ENCODE measurements at regions not wholly inside any gene's neighbourhood (a gene's known extent, or its start where the extent isn't known, plus 50 kb on each side); places are given as distances from the start of the nearest gene placed in this dataset.

DNA sequence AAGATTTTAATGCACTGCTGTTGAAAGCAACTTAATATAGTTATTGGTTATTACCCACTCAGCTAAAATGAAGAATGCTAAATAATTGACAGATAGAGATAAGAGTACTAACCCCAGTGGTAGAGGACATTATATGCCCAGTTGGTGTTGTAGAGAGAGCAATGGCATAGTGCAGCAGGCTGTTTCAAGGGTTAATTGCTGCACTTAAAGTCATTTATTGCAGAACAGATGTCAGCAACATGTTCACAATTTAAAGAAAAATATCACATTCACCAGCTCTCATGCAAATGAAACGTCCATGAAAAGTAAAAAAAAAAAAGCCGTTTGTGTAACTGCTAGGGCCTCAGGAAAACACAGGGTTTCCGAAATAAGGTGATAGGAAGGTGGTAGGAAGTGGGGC, 254.6 kb downstream of the MTRR start:
- intact Hi-C loops (cut with DNase I), result no loop called here
- DNase-seq (ENCODE audit: low spot score), result no peak

DNA sequence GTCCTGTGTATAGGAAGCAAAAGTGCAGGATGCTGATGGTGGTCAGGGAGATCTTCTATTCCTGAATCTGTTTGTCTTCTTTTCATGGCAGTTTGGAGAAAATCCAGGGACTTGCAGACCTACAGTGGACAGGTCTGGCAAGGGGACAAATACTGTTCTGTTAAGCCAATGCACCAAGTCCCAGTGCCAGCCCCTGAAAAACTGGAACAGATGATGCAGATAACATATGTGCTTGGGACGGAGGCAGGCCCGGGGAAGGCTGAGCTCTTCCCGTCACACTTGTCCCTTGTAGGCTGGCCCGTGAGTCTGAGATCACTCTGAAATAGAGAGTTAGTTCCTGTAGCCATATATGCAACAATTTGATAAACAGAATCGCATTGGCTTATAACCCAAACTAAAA, 265.7 kb downstream of the MTRR start:
- intact Hi-C loops (cut with DNase I), result no loop called here
- DNase-seq (ENCODE audit: low spot score), result no peak

GRCh38 chr5:8135742-8136141, 266.8 kb downstream of the MTRR start:
- DNase-seq (ENCODE audit: low spot score), result no peak
- intact Hi-C loops (cut with DNase I), result no loop called here

DNA sequence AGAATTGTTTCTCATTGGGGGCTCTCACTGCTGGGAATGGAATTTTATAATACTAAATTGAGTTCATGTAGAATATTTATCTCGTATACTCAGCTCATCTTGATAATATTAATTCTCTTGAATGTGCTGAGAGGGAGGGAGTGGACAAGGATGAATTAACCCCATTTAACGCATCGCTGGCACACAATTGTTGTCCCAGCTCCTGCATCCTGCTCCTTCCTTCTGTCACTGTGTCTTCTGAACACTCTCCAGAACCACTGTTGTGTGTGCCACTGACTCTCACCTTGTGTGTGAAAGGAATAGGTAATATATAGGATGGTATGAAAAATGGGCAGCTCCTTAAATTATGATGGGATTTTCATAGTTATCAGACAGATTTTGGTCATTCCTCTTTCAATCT, 267.3 kb downstream of the MTRR start:
- intact Hi-C loops (cut with DNase I), result no loop called here
- DNase-seq (ENCODE audit: low spot score), result no peak

GRCh38 chr5:8137941-8138550, 269.1 kb downstream of the MTRR start:
- intact Hi-C loops (cut with DNase I), result no loop called here
- no peak for DNase-seq (ENCODE audit: low spot score)

DNA sequence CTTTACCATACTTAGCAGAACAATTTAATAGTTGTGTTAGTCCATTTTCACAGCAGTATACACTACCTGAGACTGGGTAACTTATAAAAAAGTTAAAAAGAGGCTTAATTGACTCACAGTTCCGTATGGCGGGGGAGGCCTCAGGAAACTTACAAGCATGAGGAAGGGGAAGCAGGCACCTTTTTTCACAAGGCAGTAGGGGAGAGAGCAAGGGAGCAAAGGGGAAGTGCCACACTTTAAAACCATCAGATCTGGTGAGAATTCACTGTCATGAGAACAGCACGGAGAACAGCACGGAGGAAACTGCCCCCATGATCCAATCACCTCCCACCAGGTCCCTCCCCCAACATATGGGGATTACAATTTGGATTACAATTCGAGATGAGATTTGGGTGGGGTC, 269.9 kb downstream of the MTRR start:
- intact Hi-C loops (cut with DNase I), result no loop called here
- DNase-seq (ENCODE audit: low spot score), result no peak

GRCh38 chr5:8150791-8151190, 281.8 kb downstream of the MTRR start:
- DNase-seq (ENCODE audit: low spot score), result no peak
- intact Hi-C loops (cut with DNase I), result no loop called here

- no peak for DNase-seq (ENCODE audit: low spot score)
- intact Hi-C loops (cut with DNase I), result no loop called here
These were observed 287.8 kb downstream of the MTRR start for GRCh38 chr5:8156706-8157105.

DNA sequence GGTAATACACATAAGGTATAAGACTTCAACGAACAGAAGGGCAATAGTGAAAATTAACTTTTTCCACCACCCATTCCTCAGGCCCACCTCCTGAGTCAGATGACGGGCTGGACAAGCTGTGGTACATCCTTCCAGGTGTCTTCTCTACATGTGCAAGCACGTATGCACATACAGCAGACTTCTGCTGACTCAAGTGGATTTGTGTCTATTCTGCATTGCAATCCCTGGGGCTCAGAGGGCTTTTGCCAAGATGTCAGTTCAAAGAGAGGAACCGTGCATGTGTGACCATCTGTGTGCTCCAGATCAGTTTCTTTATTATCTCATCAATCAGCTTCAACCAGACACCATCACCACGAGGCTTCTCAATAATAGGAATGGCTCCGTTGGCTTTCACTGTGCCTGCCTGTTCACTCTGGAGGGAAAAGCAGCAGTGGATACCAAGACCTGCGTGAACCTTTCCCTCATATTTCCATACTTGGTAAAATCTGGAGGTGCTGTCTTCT, 288.4 kb downstream of the MTRR start:
- no peak for DNase-seq (ENCODE audit: low spot score)
- intact Hi-C loops (cut with DNase I), result no loop called here

DNA sequence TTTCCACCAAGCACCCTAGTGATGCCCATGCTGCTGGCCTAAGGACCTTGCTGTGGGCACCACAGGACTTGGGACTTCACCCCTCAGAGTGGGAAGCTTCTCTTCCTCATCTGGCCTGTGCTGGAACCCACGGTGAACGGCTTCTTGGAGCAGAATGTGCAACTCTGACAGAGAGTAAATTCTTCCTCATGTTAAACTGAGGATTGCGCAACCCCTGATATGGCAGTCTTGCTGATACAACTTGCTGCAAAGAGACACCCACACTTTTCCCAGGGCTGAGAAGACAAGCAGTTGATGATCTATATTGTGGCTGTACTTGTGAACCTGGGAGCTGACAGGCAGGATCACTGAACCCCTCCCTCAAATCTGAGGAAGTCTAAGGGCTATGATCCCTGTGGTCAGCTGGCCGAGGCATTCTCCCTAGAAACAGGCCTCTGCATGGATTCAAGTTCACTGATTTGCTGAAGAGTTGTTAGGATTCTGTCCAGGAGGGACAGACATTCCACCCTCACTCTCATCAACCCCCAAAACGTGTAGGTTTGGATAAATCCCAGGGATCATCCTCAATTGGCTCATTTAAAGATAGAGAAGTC, 307.2 kb downstream of the MTRR start:
- DNase-seq (ENCODE audit: low spot score), result no peak
- intact Hi-C loops (cut with DNase I), result no loop called here

DNA sequence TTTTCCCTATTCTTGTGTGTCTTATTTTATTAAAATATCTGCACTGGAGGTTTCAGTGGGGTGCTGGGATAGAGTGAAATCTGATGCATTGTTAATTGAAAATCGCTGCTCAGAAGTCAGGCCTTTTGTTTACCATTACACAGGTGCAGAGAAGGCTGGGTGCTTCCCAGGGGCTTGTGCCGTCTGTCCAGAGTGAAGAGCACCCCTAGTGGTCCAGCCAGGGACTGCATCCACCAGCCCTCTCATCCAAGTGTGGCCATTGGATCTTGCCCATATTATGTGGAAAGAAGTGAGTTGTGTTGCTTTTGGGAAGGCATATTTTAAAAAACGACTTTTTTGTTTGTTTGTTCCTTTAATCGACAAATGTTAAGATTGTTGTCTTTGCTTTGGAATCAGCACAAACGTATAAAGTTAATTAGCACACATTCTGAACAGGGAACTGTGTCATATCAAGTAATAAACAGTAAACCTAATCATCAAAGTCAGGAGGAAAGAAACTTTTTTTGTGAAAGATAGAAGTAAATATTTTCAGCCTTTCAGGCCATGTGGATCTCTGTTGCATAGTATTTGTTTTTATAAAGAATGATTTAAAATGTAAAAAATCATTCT, 315.6 kb downstream of the MTRR start:
- intact Hi-C loops (cut with DNase I), result no loop called here
- peak; percentile 83 for DNase-seq (ENCODE audit: low spot score)

GRCh38 chr5:8185852-8186251, 316.9 kb downstream of the MTRR start:
- intact Hi-C loops (cut with DNase I), result no loop called here
- DNase-seq (ENCODE audit: low spot score), result no peak

GRCh38 chr5:8188874-8189565, 320.1 kb downstream of the MTRR start:
- intact Hi-C loops (cut with DNase I), result no loop called here
- no peak for DNase-seq (ENCODE audit: low spot score)

- intact Hi-C loops (cut with DNase I), result no loop called here
- DNase-seq (ENCODE audit: low spot score), result no peak
These were observed 323.9 kb downstream of the MTRR start for GRCh38 chr5:8192840-8193239.

DNA sequence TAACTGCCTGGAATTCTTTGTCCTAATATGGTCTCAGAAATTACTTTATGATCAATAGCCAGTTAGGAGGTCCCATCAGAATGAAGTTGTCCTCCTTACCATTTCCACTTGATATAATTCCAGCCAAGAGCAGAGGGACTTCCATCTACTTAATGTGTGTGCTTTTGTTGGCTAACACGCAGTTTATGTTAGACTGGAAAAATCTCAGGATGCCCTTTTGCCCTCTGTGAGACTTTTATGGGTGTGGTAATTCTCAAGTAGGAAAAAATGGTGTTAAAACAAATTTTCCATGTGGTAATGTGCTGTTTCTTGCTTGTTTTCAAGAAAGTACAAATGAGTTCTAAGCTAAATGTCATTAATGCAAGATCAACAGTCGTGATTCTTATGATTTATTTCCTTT, 327.1 kb downstream of the MTRR start:
- no peak for DNase-seq (ENCODE audit: low spot score)
- intact Hi-C loops (cut with DNase I), result no loop called here

DNA sequence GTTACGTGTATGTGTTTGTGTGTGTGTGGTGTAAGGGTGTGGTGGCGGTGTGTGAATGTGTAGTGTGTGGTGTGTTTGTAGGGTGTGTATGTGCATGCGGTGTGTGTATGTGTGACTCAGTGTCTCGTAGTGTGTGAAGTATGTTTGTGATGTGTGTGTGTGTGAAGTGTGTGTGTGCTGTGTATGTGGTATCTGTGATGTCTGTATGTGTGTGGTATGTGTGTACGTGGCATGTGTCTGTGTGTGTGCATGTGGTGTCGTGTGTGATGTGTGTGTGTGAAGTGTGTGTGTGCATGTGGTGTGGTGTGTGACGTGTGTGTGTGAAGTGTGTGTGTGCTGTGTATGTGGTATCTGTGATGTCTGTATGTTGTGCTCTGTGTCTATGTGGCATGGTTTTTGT, 339.4 kb downstream of the MTRR start:
- DNase-seq (ENCODE audit: low spot score), result no peak
- intact Hi-C loops (cut with DNase I), result no loop called here

- intact Hi-C loops (cut with DNase I), result no loop called here
- no peak for DNase-seq (ENCODE audit: low spot score)
These were observed 340.6 kb downstream of the MTRR start for GRCh38 chr5:8209500-8209899.

GRCh38 chr5:8213701-8214240, 344.8 kb downstream of the MTRR start:
- intact Hi-C loops (cut with DNase I), result no loop called here
- no peak for DNase-seq (ENCODE audit: low spot score)

DNA sequence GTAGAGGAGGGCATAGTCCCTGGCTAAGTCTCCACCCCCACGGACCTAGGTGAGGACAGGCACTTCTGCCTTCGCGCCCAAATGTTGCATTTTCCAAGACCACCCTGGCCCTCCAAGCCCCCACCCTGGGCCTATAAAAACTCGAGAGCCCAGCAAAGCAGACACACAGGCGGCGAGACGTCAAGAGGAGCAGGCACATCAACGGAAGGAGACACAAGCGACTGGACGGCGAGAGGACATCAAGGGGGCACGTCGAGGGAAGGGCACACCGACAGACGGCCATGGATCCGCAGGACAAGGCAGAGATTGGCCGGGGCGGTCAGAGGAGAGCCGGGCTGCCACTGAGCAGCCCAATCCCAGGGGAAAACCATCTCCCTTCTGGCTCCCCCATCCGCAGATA, 348.0 kb downstream of the MTRR start:
- DNase-seq (ENCODE audit: low spot score), result no peak
- intact Hi-C loops (cut with DNase I), result no loop called here

DNA sequence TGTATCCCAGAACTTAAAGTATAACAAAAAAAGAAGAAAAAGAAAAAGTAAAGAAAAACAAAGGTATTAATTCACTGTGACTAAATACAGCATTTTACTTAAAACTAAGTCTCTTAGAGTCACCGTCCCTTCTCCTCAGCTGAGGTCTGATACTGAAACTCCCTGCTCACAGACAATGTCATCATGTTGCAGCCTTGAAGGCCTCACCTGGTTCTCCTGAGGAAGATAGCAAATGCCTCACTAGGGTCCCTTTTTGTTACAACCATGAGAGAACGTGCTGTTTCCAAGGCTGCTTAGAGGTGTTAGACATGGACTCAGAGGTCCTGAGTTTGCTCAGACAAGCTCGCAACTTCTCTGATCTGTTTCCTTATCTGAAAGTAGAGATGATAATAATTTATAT, 357.2 kb downstream of the MTRR start:
- no peak for DNase-seq (ENCODE audit: low spot score)
- intact Hi-C loops (cut with DNase I), result no loop called here

All from posterior vena cava (tissue), 2 donors.